Frontal cortex (tissue), 3 donors: ENCODE measurements at regions not wholly inside any gene's neighbourhood (a gene's known extent, or its start where the extent isn't known, plus 50 kb on each side); places are given as distances from the start of the nearest gene placed in this dataset.
A peak's percentile ranks its signal among the peaks of the same experiment; 100 is the strongest.

Source experiments
- DNase-seq, 2 donors: peaks; one replicate each; pipeline ENCODE4 v3.0.0; 2012; ENCODE audit warnings: low spot score in 2 of 2
- FAIRE-seq: peaks from 2 replicates; lab custom pipeline; 2012; peaks lifted over from hg19 to GRCh38; lab: Jason Lieb, UNC
- donor health status: control.
- donor health status: control.
- donor health status: control.

- no peak for DNase-seq
- no peak for FAIRE-seq
Observed at GRCh38 chr2:71898375-71898774, 249.3 kb downstream of the CYP26B1 start.

GRCh38 chr2:71897836-71898235 lies 249.8 kb downstream of the CYP26B1 start:
- DNase-seq (no peak), FAIRE-seq (no peak)

GRCh38 chr2:71897137-71897480 lies 250.6 kb downstream of the CYP26B1 start:
- FAIRE-seq = no peak
- no peak for DNase-seq

- DNase-seq (no peak), FAIRE-seq (no peak)
Observed at GRCh38 chr2:71896385-71897136, 251.1 kb downstream of the CYP26B1 start.

- FAIRE-seq (no peak), DNase-seq (no peak)
Observed at GRCh38 chr2:71895320-71896161, 252.1 kb downstream of the CYP26B1 start.

- no peak for FAIRE-seq
Observed at GRCh38 chr2:71894261-71894660, 253.4 kb downstream of the CYP26B1 start.

GRCh38 chr2:71893646-71894045 lies 254.0 kb downstream of the CYP26B1 start:
- DNase-seq (no peak), FAIRE-seq (no peak)

More at GRCh38 chr2:71894261-71894660, 253.4 kb downstream of the CYP26B1 start:
- no peak for DNase-seq

- no peak for FAIRE-seq
Observed at GRCh38 chr2:71892896-71893295, 254.8 kb downstream of the CYP26B1 start.

GRCh38 chr2:71892423-71892730 lies 255.3 kb downstream of the CYP26B1 start:
- DNase-seq = no peak
- no peak for FAIRE-seq

More at GRCh38 chr2:71892896-71893295, 254.8 kb downstream of the CYP26B1 start:
- no peak for DNase-seq

- DNase-seq (no peak), FAIRE-seq (no peak)
Observed at GRCh38 chr2:71891719-71892422, 255.8 kb downstream of the CYP26B1 start.

- no peak for FAIRE-seq
- DNase-seq = no peak
Observed at GRCh38 chr2:71891155-71891554, 256.5 kb downstream of the CYP26B1 start.

- FAIRE-seq (no peak), DNase-seq (no peak)
Observed at GRCh38 chr2:71889759-71890684, 257.6 kb downstream of the CYP26B1 start.

GRCh38 chr2:71888751-71889445 lies 258.8 kb downstream of the CYP26B1 start:
- FAIRE-seq = no peak

GRCh38 chr2:71887196-71887595 lies 260.5 kb downstream of the CYP26B1 start:
- FAIRE-seq (no peak), DNase-seq (no peak)

More at GRCh38 chr2:71888751-71889445, 258.8 kb downstream of the CYP26B1 start:
- no peak for DNase-seq

- FAIRE-seq = no peak
Observed at GRCh38 chr2:71886241-71886640, 261.4 kb downstream of the CYP26B1 start.

GRCh38 chr2:71884303-71885042 lies 263.2 kb downstream of the CYP26B1 start:
- no peak for FAIRE-seq
- DNase-seq = no peak

More at GRCh38 chr2:71886241-71886640, 261.4 kb downstream of the CYP26B1 start:
- no peak for DNase-seq

GRCh38 chr2:71882949-71883472 lies 264.7 kb downstream of the CYP26B1 start:
- DNase-seq = peak; percentile 34 to 35
- FAIRE-seq = no peak
